OCI-LY7 (cell line): ENCODE measurements at regions not wholly inside any gene's neighbourhood (a gene's known extent, or its start where the extent isn't known, plus 50 kb on each side); places are given as distances from the start of the nearest gene placed in this dataset.

ENCODE experiments used
- BruUV-seq: library from RNA; stranded (reverse); fragments of 400-500 nt; replicated peaks from 2 replicates; lab custom pipeline; 2021; lab: Mats Ljungman, UMichigan
- CTCF ChIA-PET: fragments of 300-600 bp; sonication (Branson Sonifier 250); formaldehyde crosslinking; loops from one replicate; lab custom pipeline; 2022; ENCODE audit warnings: antibody characterized with exemption; ENCODE audit not compliant: unreplicated experiment; lab: Charles Lee
- POLR2A ChIA-PET: fragments of 300-600 bp; sonication (Branson Sonifier 250); formaldehyde crosslinking; loops from one replicate; lab custom pipeline; 2022; ENCODE audit warnings: antibody characterized with exemption; lab: Charles Lee
- DNase-seq: peaks from one replicate; pipeline ENCODE4 v3.0.0-alpha.2; 2015; ENCODE audit warnings: low spot score
- H2AFZ ChIP-seq: fragments of 200-600 bp; sonication (generic), shearing (Covaris generic); 2 replicates; pipeline ENCODE4 v1.6.1; 2014; ENCODE audit warnings: mild to moderate bottlenecking, antibody characterized with exemption, low read length, moderate library complexity
- H3K27ac ChIP-seq: fragments of 200-600 bp; sonication (generic); 2 replicates; pipeline ENCODE4 v1.5.1; 2014; ENCODE audit warnings: mixed run types, low read depth, mild to moderate bottlenecking, moderate library complexity, low read length, inconsistent platforms; ENCODE audit not compliant: poor library complexity, severe bottlenecking
- H3K36me3 ChIP-seq: fragments of 200-600 bp; sonication (generic); 2 replicates; pipeline ENCODE4 v1.6.1; 2014; ENCODE audit warnings: mild to moderate bottlenecking, antibody characterized with exemption, low read length, moderate library complexity, mixed read lengths; ENCODE audit not compliant: insufficient read depth
- H3K4me1 ChIP-seq: fragments of 200-600 bp; sonication (generic); 2 replicates; pipeline ENCODE4 v1.5.1; 2014; ENCODE audit warnings: mild to moderate bottlenecking, low read length; ENCODE audit not compliant: insufficient read depth, poor library complexity, severe bottlenecking
- H3K4me2 ChIP-seq: fragments of 200-600 bp; sonication (generic); 2 replicates; pipeline ENCODE4 v1.6.1; 2014; ENCODE audit warnings: mild to moderate bottlenecking, low read length
- H3K4me3 ChIP-seq: fragments of 200-600 bp; sonication (generic); 2 replicates; pipeline ENCODE4 v1.5.1; 2014; ENCODE audit warnings: mild to moderate bottlenecking, low read depth, low read length; ENCODE audit not compliant: poor library complexity, severe bottlenecking
- H3K79me2 ChIP-seq: fragments of 200-600 bp; sonication (generic); 2 replicates; pipeline ENCODE4 v1.6.1; 2016; ENCODE audit warnings: low read depth, mild to moderate bottlenecking, low read length, moderate library complexity, mixed read lengths; ENCODE audit not compliant: insufficient read depth
- H3K9me2 ChIP-seq: fragments of 200-600 bp; sonication (generic); 2 replicates; pipeline ENCODE4 v1.6.1; 2016; ENCODE audit warnings: mild to moderate bottlenecking, low read length, mixed read lengths; ENCODE audit not compliant: insufficient read depth
- H3K9me3 ChIP-seq: fragments of 200-600 bp; sonication (generic); 2 replicates; pipeline ENCODE4 v1.6.1; 2014; ENCODE audit warnings: mild to moderate bottlenecking, mixed run types, low read length, mixed read lengths
- H4K20me1 ChIP-seq: fragments of 200-600 bp; sonication (generic); 2 replicates; pipeline ENCODE4 v1.6.1; 2014; ENCODE audit warnings: mild to moderate bottlenecking, antibody characterized with exemption, low read length, moderate library complexity, mixed read lengths; ENCODE audit not compliant: insufficient read depth
- CTCF ChIP-seq: fragments of 200-600 bp; sonication (generic); conservative IDR thresholded peaks from 2 replicates; pipeline ENCODE4 v1.5.1; 2014; ENCODE audit warnings: mild to moderate bottlenecking, antibody characterized with exemption, low read length, moderate library complexity, mixed read lengths
- EZH2phosphoT487 ChIP-seq: fragments of 200-600 bp; sonication (generic); IDR thresholded peaks from 2 replicates; pipeline ENCODE4 v1.6.1; 2018; ENCODE audit warnings: low read depth, borderline replicate concordance, mild to moderate bottlenecking, mixed run types, antibody characterized with exemption, low read length, moderate library complexity, mixed read lengths
- intact Hi-C: fragments of 100-400 bp; cut with micrococcal nuclease; formaldehyde crosslinking; loops from one replicate; pipeline ENCODE4 v1.10.0; 2022; ENCODE audit not compliant: unreplicated experiment

DNA sequence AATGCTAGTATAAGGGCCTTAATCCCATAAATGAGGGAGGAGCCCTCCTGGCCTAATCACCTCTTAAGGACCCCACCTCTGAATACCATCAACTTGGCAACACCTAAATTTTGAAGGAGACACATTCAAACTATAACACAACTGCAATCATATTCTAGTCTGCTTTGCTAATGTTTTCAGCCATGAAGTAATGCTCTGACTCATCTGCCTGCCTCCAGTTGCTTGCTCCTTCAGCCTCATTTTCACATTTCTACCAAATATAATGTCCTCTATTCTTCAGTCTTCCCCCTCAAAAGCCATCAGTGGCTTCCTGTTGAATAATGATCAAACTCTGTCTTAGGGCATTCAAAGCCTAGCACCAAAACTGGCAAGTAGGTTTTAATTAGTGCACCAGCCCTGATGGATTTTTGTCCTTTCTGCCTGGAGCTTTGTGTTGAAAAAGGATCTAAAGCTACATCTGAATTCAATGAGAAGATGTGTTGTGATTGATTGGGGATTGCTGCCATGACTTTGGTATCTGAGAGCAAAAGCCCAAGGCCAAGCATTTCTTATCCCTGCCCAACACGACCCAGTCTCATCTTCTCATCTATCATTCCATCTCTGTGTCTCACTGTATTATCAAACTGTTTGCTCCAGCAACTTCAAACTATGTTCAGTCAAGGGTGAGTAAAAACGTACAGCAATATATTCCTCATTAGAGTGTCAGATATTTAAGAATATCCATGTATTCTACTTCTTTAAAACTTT is 140.8 kb upstream of the ELAC2 start:
- no peaks in the 10 kb centered on the region for H4K20me1 ChIP-seq
- POLR2A ChIA-PET = no interaction called here
- no peaks in the 10 kb centered on the region for H3K9me3 ChIP-seq
- TF ChIP-seq EZH2phosphoT487 (no peak), CTCF (no peak)
- no peaks in the 10 kb centered on the region for H3K79me2 ChIP-seq
- no TSS peak for BruUV-seq
- H3K27ac ChIP-seq = no peak overlapping the region
- H3K4me2 ChIP-seq = no peak overlapping the region
- H2AFZ ChIP-seq = no peak overlapping the region
- no peaks in the 10 kb centered on the region for H3K4me1 ChIP-seq
- no peaks in the 10 kb centered on the region for H3K36me3 ChIP-seq
- intact Hi-C loops = no loop called here
- H3K9me2 ChIP-seq = no peaks in the 10 kb centered on the region
- DNase-seq = no peak
- H3K4me3 ChIP-seq = no peak overlapping the region
- CTCF ChIA-PET = no interaction called here

GRCh38 chr17:13157656-13158055 is 139.8 kb upstream of the ELAC2 start:
- no peaks in the 10 kb centered on the region for H3K9me2 ChIP-seq
- H3K27ac ChIP-seq = no peak overlapping the region
- intact Hi-C loops = no loop called here
- ChIA-PET POLR2A (no interaction called here), CTCF (no interaction called here)
- no peaks in the 10 kb centered on the region for H3K79me2 ChIP-seq
- TF ChIP-seq CTCF (no peak), EZH2phosphoT487 (no peak)
- no peaks in the 10 kb centered on the region for H3K9me3 ChIP-seq
- H4K20me1 ChIP-seq = no peaks in the 10 kb centered on the region
- H3K36me3 ChIP-seq = no peaks in the 10 kb centered on the region
- H2AFZ ChIP-seq = no peak overlapping the region
- no peak overlapping the region for H3K4me3 ChIP-seq
- BruUV-seq = no TSS peak
- no peak for DNase-seq
- no peak overlapping the region for H3K4me2 ChIP-seq
- H3K4me1 ChIP-seq = no peaks in the 10 kb centered on the region

GRCh38 chr17:13154930-13155329 is 137.1 kb upstream of the ELAC2 start:
- CTCF ChIA-PET = no interaction called here

More at GRCh38 chr17:13154930-13155329, 137.1 kb upstream of the ELAC2 start:
- Histone ChIP-seq H4K20me1 (no peaks in the 10 kb centered on the region), H3K4me3 (no peak overlapping the region), H2AFZ (no peak overlapping the region), H3K4me2 (no peak overlapping the region), H3K79me2 (no peaks in the 10 kb centered on the region), H3K27ac (no peak overlapping the region), H3K9me2 (no peaks in the 10 kb centered on the region), H3K9me3 (no peaks in the 10 kb centered on the region), H3K36me3 (no peaks in the 10 kb centered on the region), H3K4me1 (no peaks in the 10 kb centered on the region)
- intact Hi-C loops = no loop called here
- TF ChIP-seq EZH2phosphoT487 (no peak), CTCF (no peak)
- no TSS peak for BruUV-seq
- no peak for DNase-seq
- POLR2A ChIA-PET = no interaction called here
